Keratinocyte (primary cell): ENCODE measurements at regions not wholly inside any gene's neighbourhood (a gene's known extent, or its start where the extent isn't known, plus 50 kb on each side); places are given as distances from the start of the nearest gene placed in this dataset.

ENCODE experiments used
- small RNA-seq, 3 experiments: library from RNA; depleted of rRNA; stranded (forward); fragments of <200 nt; gene quantifications; one replicate each; pipeline ENCODE3, GENCODE V24; 2012; ENCODE audit warnings: low read depth in 3 of 3, low replicate concordance in 1 of 3; ENCODE audit not compliant: insufficient read length in 3 of 3

Small RNA genes lying in the stretch of these regions (small RNA-seq; reads per million reads assigned to genes)
- gene RF00402 (0 reads per million in 3 experiments), gene RF02090 (0 reads per million in 3 experiments), gene RF02091 (0 reads per million in 3 experiments), gene RNA5SP38 (0 to 0.67 (median 0.50) reads per million in 3 experiments)
